Right lobe of liver (tissue), 4 donors: ENCODE measurements at regions not wholly inside any gene's neighbourhood (a gene's known extent, or its start where the extent isn't known, plus 50 kb on each side); places are given as distances from the start of the nearest gene placed in this dataset.

Experiments used
- CTCF ChIP-seq, 4 donors: fragments of 200-600 bp in 3 of 4; fragments of 450-650 bp in 1 of 4; IDR thresholded peaks; one replicate each; pipeline versions ENCODE4 v1.5.1 to v1.8.0; 2016 to 2022; ENCODE audit warnings: antibody characterized with exemption in 4 of 4, mild to moderate bottlenecking in 2 of 4
- POLR2A ChIP-seq: fragments of 450-650 bp; IDR thresholded peaks from one replicate; pipeline ENCODE4 v1.6.1; 2017; ENCODE audit warnings: antibody characterized with exemption, mild to moderate bottlenecking
- donor health status: DM: no; HTN: no; CAD: no.
- donor health status: DM: no; HTN: no; CAD: no.
- donor health status: DM: no; HTN: yes; CAD: no.

- TF ChIP-seq CTCF (IDR thresholded peaks at IDR 0.05) (no peak), POLR2A (no peak)
Measured at GRCh38 chr18:27668158-27668557, 483.1 kb upstream of the CHST9 start.
